ENCODE measurements at regions not wholly inside any gene's neighbourhood (a gene's known extent, or its start where the extent isn't known, plus 50 kb on each side); places are given as distances from the start of the nearest gene placed in this dataset.

DNA sequence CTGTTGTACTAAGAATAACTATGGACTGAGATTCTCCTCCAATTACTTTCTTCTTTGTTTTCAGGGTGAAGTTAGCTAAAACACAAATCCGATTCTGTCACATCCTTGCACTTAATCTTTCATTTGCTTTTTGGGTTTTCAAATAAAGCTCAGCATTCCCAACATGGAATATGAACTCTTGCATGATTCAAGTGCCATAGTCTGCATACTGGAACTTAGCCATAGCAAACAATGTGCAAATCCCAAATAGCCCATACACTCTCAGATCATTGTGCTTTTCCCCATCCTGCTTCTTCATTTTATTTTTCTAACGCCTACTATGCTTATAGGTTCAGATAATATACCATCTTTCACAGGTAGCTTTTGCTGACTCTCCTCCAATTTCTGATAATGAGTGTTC is 455.8 kb upstream of the PRMT6 start:
- TF ChIP-seq SMAD1 (IDR thresholded peaks at IDR 0.05; ENCODE audit: low read depth, partially characterized antibody) (no peak), CBX3 (IDR thresholded peaks at IDR 0.05; ENCODE audit: borderline replicate concordance, low read depth) (no peak), KAT2A (conservative IDR thresholded peaks at IDR 0.05; ENCODE audit: control insufficient read depth, low read depth, low read length) (no peak), TCF3 (IDR thresholded peaks at IDR 0.05; ENCODE audit: borderline replicate concordance, insufficient read depth, low read depth, low read length) (no peak), SUZ12 (IDR thresholded peaks at IDR 0.05; ENCODE audit: unreplicated experiment) (no peak), ATF7 (IDR thresholded peaks at IDR 0.05; ENCODE audit: low read depth) (no peak)
- TF ChIP-seq, protein P1, sequence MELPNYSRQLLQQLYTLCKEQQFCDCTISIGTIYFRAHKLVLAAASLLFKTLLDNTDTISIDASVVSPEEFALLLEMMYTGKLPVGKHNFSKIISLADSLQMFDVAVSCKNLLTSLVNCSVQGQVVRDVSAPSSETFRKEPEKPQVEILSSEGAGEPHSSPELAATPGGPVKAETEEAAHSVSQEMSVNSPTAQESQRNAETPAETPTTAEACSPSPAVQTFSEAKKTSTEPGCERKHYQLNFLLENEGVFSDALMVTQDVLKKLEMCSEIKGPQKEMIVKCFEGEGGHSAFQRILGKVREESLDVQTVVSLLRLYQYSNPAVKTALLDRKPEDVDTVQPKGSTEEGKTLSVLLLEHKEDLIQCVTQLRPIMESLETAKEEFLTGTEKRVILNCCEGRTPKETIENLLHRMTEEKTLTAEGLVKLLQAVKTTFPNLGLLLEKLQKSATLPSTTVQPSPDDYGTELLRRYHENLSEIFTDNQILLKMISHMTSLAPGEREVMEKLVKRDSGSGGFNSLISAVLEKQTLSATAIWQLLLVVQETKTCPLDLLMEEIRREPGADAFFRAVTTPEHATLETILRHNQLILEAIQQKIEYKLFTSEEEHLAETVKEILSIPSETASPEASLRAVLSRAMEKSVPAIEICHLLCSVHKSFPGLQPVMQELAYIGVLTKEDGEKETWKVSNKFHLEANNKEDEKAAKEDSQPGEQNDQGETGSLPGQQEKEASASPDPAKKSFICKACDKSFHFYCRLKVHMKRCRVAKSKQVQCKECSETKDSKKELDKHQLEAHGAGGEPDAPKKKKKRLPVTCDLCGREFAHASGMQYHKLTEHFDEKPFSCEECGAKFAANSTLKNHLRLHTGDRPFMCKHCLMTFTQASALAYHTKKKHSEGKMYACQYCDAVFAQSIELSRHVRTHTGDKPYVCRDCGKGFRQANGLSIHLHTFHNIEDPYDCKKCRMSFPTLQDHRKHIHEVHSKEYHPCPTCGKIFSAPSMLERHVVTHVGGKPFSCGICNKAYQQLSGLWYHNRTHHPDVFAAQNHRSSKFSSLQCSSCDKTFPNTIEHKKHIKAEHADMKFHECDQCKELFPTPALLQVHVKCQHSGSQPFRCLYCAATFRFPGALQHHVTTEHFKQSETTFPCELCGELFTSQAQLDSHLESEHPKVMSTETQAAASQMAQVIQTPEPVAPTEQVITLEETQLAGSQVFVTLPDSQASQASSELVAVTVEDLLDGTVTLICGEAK (IDR thresholded peaks at IDR 0.05; ENCODE audit: borderline replicate concordance), result no peak
- Histone ChIP-seq H3K27ac (ENCODE audit: control insufficient read depth, insufficient read depth) (no peak overlapping the region), H3K4me3 (no peak overlapping the region), H3K36me3 (ENCODE audit: control insufficient read depth in 2 of 2, insufficient read depth in 2 of 2, low read length in 1 of 2) (no peaks in the 10 kb centered on the region), H3K79me2 (ENCODE audit: control insufficient read depth, insufficient read depth, low read length) (no peaks in the 10 kb centered on the region), H3K4me1 (ENCODE audit: control insufficient read depth, insufficient read depth, low read length) (no peaks in the 10 kb centered on the region), H3K4me2 (ENCODE audit: control insufficient read depth, insufficient read depth) (no peak overlapping the region), H3K9ac (ENCODE audit: control insufficient read depth, insufficient read depth, low read length) (no peak overlapping the region), H4K20me1 (ENCODE audit: control insufficient read depth, insufficient read depth) (no peaks in the 10 kb centered on the region), H3K9me3 (replicated peaks; ENCODE audit: control insufficient read depth, insufficient read depth, low read length) (no peaks in the 10 kb centered on the region), H2AFZ (ENCODE audit: control insufficient read depth, low read depth, low read length) (no peak overlapping the region), H3K27me3 (replicated peaks in 1 of 2; ENCODE audit: control insufficient read depth in 2 of 2, insufficient read depth in 2 of 2, low read length in 1 of 2) (no peaks in the 10 kb centered on the region)
- DNase-seq (ENCODE audit: low read depth, low spot score) (no peak), ATAC-seq (no peak), FAIRE-seq (no peak)
- in situ Hi-C loops (cut with MboI), result no loop called here
- WGBS (ENCODE audit: insufficient coverage, insufficient replicate concordance, low lambda C conversion rate, missing lambda C conversion rate), result 0% methylated on average over 2 of the region's 2 CpGs
- RAD21 ChIA-PET (ENCODE audit: unreplicated experiment), result no interaction called here
- CTCF ChIA-PET, result no interaction called here
- intact Hi-C loops (cut with micrococcal nuclease; ENCODE audit: unreplicated experiment), result no loop called here
- SMC1A ChIA-PET (ENCODE audit: uncharacterized antibody, unreplicated experiment), result no interaction called here
- POLR2A ChIA-PET, result interaction anchor here (0.6 kb wide), 1 partner anchor 525 kb away, joined by 3 read pairs; no protein-coding TSS in a partner anchor
- no TSS peak for BruUV-seq (replicated peaks)

Measured in GM12878 (cell line).